ENCODE measurements at regions not wholly inside any gene's neighbourhood (a gene's known extent, or its start where the extent isn't known, plus 50 kb on each side); places are given as distances from the start of the nearest gene placed in this dataset.

DNA sequence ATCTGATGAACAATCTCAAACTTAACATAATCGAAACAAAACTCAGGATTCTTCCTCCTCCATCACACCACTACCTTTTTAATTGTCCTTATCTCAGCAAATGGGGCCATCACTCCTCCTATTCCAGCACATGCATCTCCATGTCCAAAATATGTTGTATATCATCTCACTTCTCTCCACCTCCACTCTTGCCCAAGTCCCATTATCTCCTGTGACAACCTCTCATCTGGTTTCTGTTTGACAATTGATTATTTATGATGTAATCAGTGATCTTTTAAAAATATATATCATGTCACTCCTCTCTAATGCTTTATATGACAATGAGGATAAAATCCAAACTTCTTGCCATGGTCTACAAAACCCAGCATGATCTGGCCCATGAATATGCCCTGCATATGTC is 200.8 kb upstream of the HMGA2 start:
- no peak overlapping the region for H3K9ac ChIP-seq
- no peak overlapping the region for H2AFZ ChIP-seq (ENCODE audit: low read depth)
- no peak overlapping the region for H3K4me2 ChIP-seq
- H3K79me2 ChIP-seq (ENCODE audit: insufficient read depth, low read depth), result no peaks in the 10 kb centered on the region
- TF ChIP-seq, protein P1, sequence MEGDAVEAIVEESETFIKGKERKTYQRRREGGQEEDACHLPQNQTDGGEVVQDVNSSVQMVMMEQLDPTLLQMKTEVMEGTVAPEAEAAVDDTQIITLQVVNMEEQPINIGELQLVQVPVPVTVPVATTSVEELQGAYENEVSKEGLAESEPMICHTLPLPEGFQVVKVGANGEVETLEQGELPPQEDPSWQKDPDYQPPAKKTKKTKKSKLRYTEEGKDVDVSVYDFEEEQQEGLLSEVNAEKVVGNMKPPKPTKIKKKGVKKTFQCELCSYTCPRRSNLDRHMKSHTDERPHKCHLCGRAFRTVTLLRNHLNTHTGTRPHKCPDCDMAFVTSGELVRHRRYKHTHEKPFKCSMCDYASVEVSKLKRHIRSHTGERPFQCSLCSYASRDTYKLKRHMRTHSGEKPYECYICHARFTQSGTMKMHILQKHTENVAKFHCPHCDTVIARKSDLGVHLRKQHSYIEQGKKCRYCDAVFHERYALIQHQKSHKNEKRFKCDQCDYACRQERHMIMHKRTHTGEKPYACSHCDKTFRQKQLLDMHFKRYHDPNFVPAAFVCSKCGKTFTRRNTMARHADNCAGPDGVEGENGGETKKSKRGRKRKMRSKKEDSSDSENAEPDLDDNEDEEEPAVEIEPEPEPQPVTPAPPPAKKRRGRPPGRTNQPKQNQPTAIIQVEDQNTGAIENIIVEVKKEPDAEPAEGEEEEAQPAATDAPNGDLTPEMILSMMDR (conservative IDR thresholded peaks at IDR 0.05; ENCODE audit: low read depth, low read length), result no peak
- H3K4me1 ChIP-seq (ENCODE audit: low read depth, poor library complexity, severe bottlenecking), result no peaks in the 10 kb centered on the region
- H3K4me3 ChIP-seq (IDR thresholded peaks at IDR 0.05; ENCODE audit: insufficient read depth, low read depth, low read length), result no peak overlapping the region
- no peaks in the 10 kb centered on the region for H3K36me3 ChIP-seq (ENCODE audit: insufficient read depth)
- H3K27me3 ChIP-seq (ENCODE audit: insufficient read depth, low read depth), result no peaks in the 10 kb centered on the region
- H4K20me1 ChIP-seq (ENCODE audit: insufficient read depth), result no peaks in the 10 kb centered on the region
- H3K27ac ChIP-seq, result no peak overlapping the region

DNA sequence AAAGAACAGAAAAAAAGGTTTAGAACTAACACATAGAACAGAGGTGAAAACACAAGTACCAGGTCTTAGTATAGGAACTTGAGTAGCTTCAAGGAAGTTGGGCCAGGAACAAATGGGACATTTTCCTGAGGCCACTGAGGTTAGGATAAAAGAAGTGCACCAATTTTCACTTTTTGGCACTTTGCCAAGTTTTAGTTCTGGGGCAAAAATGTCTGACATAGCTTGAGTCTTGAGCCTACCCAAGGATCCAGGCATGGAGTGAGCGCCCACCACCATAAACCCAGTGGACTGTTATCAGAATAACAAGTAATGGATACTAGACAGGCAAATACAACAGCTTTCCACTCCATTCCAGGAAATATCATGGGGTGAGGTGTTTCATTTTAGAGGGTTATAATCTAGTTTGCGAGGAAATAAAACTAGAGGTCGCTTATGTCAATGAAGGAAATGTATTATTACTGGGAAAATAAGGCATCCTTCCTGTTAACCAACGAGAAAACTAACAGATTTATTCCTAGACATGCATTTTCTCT is 199.7 kb upstream of the HMGA2 start:
- H3K36me3 ChIP-seq (ENCODE audit: insufficient read depth), result no peaks in the 10 kb centered on the region
- no peaks in the 10 kb centered on the region for H3K4me1 ChIP-seq (ENCODE audit: low read depth, poor library complexity, severe bottlenecking)
- H3K27me3 ChIP-seq (ENCODE audit: insufficient read depth, low read depth), result no peaks in the 10 kb centered on the region
- no peak overlapping the region for H3K4me2 ChIP-seq
- no peaks in the 10 kb centered on the region for H4K20me1 ChIP-seq (ENCODE audit: insufficient read depth)
- H2AFZ ChIP-seq (ENCODE audit: low read depth), result no peak overlapping the region
- TF ChIP-seq, protein P1 (conservative IDR thresholded peaks at IDR 0.05; ENCODE audit: low read depth, low read length), result no peak
- H3K27ac ChIP-seq, result no peak overlapping the region
- no peaks in the 10 kb centered on the region for H3K79me2 ChIP-seq (ENCODE audit: insufficient read depth, low read depth)
- H3K9ac ChIP-seq, result no peak overlapping the region
- no peak overlapping the region for H3K4me3 ChIP-seq (IDR thresholded peaks at IDR 0.05; ENCODE audit: insufficient read depth, low read depth, low read length)

DNA sequence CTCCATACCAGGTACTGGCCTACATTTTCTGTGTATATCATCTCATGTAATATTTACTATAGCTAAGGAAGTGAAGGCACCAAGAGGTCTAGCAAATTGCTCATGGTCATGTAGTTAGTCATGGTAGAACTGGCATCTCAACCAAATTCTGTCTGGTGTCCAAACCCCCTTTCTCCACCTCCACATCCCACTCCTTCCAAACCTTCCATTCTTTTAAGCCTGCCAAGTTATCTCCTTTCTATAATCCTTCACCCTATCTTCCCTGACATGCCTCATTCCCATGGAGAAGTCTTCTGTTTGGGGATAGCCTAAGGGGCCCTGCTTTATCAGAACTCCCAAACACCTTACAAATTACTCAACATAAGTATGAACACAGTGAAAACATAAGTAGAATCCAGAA is 196.2 kb upstream of the HMGA2 start:
- Histone ChIP-seq H3K9ac (no peak overlapping the region), H3K36me3 (ENCODE audit: insufficient read depth) (no peaks in the 10 kb centered on the region), H3K27ac (no peak overlapping the region), H3K4me1 (ENCODE audit: low read depth, poor library complexity, severe bottlenecking) (no peaks in the 10 kb centered on the region), H4K20me1 (ENCODE audit: insufficient read depth) (no peaks in the 10 kb centered on the region), H3K4me2 (no peak overlapping the region), H3K27me3 (ENCODE audit: insufficient read depth, low read depth) (no peaks in the 10 kb centered on the region), H2AFZ (ENCODE audit: low read depth) (no peak overlapping the region), H3K4me3 (IDR thresholded peaks at IDR 0.05; ENCODE audit: insufficient read depth, low read depth, low read length) (no peak overlapping the region), H3K79me2 (ENCODE audit: insufficient read depth, low read depth) (no peaks in the 10 kb centered on the region)
- TF ChIP-seq, protein P1 (conservative IDR thresholded peaks at IDR 0.05; ENCODE audit: low read depth, low read length), result no peak

DNA sequence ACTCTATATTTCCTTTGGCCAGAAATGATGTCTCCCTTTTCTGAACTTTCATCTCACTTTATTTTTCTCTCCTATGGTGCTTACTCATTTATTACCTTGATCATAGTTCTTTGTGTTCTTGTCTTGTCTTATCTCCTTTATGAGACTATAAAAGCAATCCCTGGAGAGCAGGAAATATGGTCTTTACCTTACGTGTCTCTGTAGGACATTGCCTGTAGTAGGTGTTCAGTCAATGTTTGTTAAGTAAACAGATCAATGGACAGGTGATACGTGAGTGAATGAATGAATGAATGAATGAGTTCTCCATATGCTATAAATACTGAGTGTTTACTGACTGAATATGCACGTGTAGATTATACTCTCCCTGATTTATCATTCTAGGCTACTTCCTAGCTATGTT is 193.7 kb upstream of the HMGA2 start:
- no peak overlapping the region for H2AFZ ChIP-seq (ENCODE audit: low read depth)
- no peaks in the 10 kb centered on the region for H4K20me1 ChIP-seq (ENCODE audit: insufficient read depth)
- H3K4me1 ChIP-seq (ENCODE audit: low read depth, poor library complexity, severe bottlenecking), result no peaks in the 10 kb centered on the region
- no peaks in the 10 kb centered on the region for H3K36me3 ChIP-seq (ENCODE audit: insufficient read depth)
- H3K4me2 ChIP-seq, result no peak overlapping the region
- no peak overlapping the region for H3K4me3 ChIP-seq (IDR thresholded peaks at IDR 0.05; ENCODE audit: insufficient read depth, low read depth, low read length)
- no peaks in the 10 kb centered on the region for H3K79me2 ChIP-seq (ENCODE audit: insufficient read depth, low read depth)
- TF ChIP-seq, protein P1 (conservative IDR thresholded peaks at IDR 0.05; ENCODE audit: low read depth, low read length), result no peak
- no peak overlapping the region for H3K9ac ChIP-seq
- H3K27ac ChIP-seq, result no peak overlapping the region
- no peaks in the 10 kb centered on the region for H3K27me3 ChIP-seq (ENCODE audit: insufficient read depth, low read depth)

Data from KMS-11 (cell line).